Germinal center (tissue), 1 donor: ENCODE measurements at regions not wholly inside any gene's neighbourhood (a gene's known extent, or its start where the extent isn't known, plus 50 kb on each side); places are given as distances from the start of the nearest gene placed in this dataset.
"Not testable (repeated sequence)": the region's sequence is repeated elsewhere in the genome, so short reads cannot be mapped to it uniquely, and the experiment has no call there.

Experiments used
- DNase-seq: peaks from one replicate; pipeline ENCODE4 v3.0.0; 2012; ENCODE audit warnings: mixed read lengths, low spot score

- no peak for DNase-seq
Measured at GRCh38 chr5:1667648-1668140, 131.9 kb downstream of the MRPL36 start.

- DNase-seq, result peak; percentile 74
Measured at GRCh38 chr5:1666812-1667588, 132.6 kb downstream of the MRPL36 start.

- no peak for DNase-seq
Measured at GRCh38 chr5:1666221-1666620, 133.4 kb downstream of the MRPL36 start.

- DNase-seq, result no peak
Measured at GRCh38 chr5:1665803-1666202, 133.8 kb downstream of the MRPL36 start.

- no peak for DNase-seq
Measured at GRCh38 chr5:1665231-1665630, 134.4 kb downstream of the MRPL36 start.

GRCh38 chr5:1663186-1663585 lies 136.5 kb downstream of the MRPL36 start:
- no peak for DNase-seq

GRCh38 chr5:1662559-1663085 lies 137.0 kb downstream of the MRPL36 start:
- no peak for DNase-seq

GRCh38 chr5:1661831-1662558 lies 137.6 kb downstream of the MRPL36 start:
- no peak for DNase-seq

GRCh38 chr5:1661311-1661710 lies 137.6 kb upstream of the LPCAT1 start:
- DNase-seq, result no peak

- DNase-seq, result no peak
Measured at GRCh38 chr5:1660511-1660910, 136.8 kb upstream of the LPCAT1 start.

- no peak for DNase-seq
Measured at GRCh38 chr5:1660001-1660400, 136.2 kb upstream of the LPCAT1 start.

GRCh38 chr5:1659100-1659981 lies 135.6 kb upstream of the LPCAT1 start:
- DNase-seq, result no peak

- no peak for DNase-seq
Measured at GRCh38 chr5:1658665-1659064, 134.9 kb upstream of the LPCAT1 start.

- DNase-seq, result no peak
Measured at GRCh38 chr5:1657161-1657741, 133.5 kb upstream of the LPCAT1 start.

GRCh38 chr5:1656271-1656975 lies 132.7 kb upstream of the LPCAT1 start:
- no peak for DNase-seq

- DNase-seq, result no peak
Measured at GRCh38 chr5:1655496-1656270, 131.9 kb upstream of the LPCAT1 start.

- DNase-seq, result no peak
Measured at GRCh38 chr5:1654786-1655495, 131.2 kb upstream of the LPCAT1 start.

GRCh38 chr5:1653698-1654651 lies 130.2 kb upstream of the LPCAT1 start:
- DNase-seq, result not testable (repeated sequence)
